ENCODE measurements at regions not wholly inside any gene's neighbourhood (a gene's known extent, or its start where the extent isn't known, plus 50 kb on each side); places are given as distances from the start of the nearest gene placed in this dataset.

DNA sequence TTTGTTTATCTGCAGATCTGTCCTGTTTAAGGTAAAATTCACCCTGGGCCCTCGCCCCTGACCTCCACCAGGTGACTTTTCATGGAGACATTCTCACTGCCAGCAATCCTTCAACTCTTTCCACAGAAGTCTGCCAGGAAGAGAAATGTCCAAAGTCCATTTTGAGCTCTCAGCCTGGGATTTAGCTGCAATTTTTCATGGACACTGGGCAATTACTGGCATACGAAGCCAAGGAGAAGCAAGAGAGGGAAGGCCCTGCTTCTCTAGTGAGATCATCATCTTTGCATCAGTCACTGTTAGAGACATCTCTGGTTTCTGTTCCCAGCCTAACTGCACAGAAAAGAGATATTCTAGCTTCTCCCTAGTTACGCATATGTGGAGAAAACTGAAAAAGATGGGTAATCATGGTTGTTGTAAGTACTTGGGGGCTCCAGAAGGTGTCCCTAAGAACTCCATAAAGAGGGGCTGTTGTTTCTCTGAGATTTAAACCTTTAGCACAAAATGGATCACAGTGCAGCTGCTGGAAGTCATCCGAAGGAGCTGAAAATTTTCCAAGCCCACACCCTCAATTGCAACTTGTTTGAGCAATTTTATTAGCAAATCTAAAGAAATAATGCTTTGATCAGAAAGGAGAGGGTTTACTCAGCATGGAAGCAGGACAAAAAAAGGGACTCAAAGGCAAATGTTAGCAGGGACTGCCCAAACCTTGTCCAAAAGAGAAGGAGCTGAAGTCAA lies 168.9 kb downstream of the SNX10 start (continued):
- TF ChIP-seq, protein P1, sequence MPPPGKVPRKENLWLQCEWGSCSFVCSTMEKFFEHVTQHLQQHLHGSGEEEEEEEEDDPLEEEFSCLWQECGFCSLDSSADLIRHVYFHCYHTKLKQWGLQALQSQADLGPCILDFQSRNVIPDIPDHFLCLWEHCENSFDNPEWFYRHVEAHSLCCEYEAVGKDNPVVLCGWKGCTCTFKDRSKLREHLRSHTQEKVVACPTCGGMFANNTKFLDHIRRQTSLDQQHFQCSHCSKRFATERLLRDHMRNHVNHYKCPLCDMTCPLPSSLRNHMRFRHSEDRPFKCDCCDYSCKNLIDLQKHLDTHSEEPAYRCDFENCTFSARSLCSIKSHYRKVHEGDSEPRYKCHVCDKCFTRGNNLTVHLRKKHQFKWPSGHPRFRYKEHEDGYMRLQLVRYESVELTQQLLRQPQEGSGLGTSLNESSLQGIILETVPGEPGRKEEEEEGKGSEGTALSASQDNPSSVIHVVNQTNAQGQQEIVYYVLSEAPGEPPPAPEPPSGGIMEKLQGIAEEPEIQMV (tag; conservative IDR thresholded peaks at IDR 0.05; ENCODE audit: low read depth) = no peak

DNA sequence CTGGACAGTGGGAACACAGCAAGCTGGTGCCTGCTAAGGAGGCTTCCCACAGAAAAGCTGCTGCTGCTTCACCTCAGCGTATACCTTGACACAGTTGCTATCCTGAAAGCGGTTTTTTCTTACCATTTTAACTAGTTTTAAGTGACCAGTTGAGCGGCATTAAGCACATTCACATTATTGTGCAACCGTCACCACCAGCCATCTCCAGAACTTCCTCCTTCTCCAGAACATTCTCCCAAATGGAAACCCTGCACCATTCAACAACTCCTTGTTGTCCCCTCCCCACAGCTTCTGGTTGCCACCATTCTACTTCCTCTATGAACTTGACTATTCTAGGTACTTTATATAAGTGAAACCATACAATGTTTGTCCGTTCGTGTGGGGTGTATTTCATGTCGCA lies 169.9 kb downstream of the SNX10 start:
- Histone ChIP-seq H3K27me3 (ENCODE audit: control insufficient read depth in 2 of 2, insufficient read depth in 2 of 2, low read length in 2 of 2) (peaks cover 36 to 47% of the 10 kb centered on the region in 2 experiments), H3K9me1 (ENCODE audit: control insufficient read depth, insufficient read depth, low read length) (no peaks in the 10 kb centered on the region), H3K9me3 (replicated peaks; ENCODE audit: control insufficient read depth, insufficient read depth, low read depth, low read length) (no peaks in the 10 kb centered on the region), H3K36me3 (ENCODE audit: control insufficient read depth, insufficient read depth, low read length) (no peaks in the 10 kb centered on the region), H3K79me2 (ENCODE audit: control insufficient read depth, insufficient read depth, low read length) (no peaks in the 10 kb centered on the region), H3K4me1 (replicated peaks in 1 of 2; ENCODE audit: control insufficient read depth in 2 of 2, insufficient read depth in 2 of 2, low read length in 2 of 2) (no peaks in the 10 kb centered on the region), H3K9ac (ENCODE audit: insufficient read depth in 1 of 2, low read depth in 2 of 2, low read length in 2 of 2) (no peak overlapping the region), H3K27ac (ENCODE audit: extremely low read depth, low read depth, low read length) (no peak overlapping the region), H3K4me2 (ENCODE audit: insufficient read depth, low read length) (no peak overlapping the region), H4K20me1 (replicated peaks; ENCODE audit: control insufficient read depth, insufficient read depth, low read length) (no peaks in the 10 kb centered on the region), H3K4me3 (no peak overlapping the region), H2AFZ (ENCODE audit: low read depth, low read length) (no peak overlapping the region)
- ATAC-seq = no peak
- no TSS peak for BruUV-seq (replicated peaks)
- ChIA-PET CTCF (ENCODE audit: low intra/inter-chr PET ratio) (no interaction called here), POLR2A (interaction anchor here (1.9 kb wide), 1 partner anchor 9 kb away, joined by 6 read pairs; no protein-coding TSS in a partner anchor)
- DNase-seq (ENCODE audit: extremely low read depth in 1 of 4, low spot score in 3 of 4) = no peak
- intact Hi-C loops (cut with micrococcal nuclease) = no loop called here
- FAIRE-seq = no peak
- in situ Hi-C loops (cut with MboI) = no loop called here
- WGBS (ENCODE audit: insufficient coverage, low coverage, missing lambda C conversion rate) = 2% methylated on average over 7 of the region's 7 CpGs
- TF ChIP-seq ZNF830 (CRISPR knock-in tag; IDR thresholded peaks at IDR 0.05) (no peak), CEBPB (tag; IDR thresholded peaks at IDR 0.05) (peak; percentile 78), RREB1 (CRISPR knock-in tag; IDR thresholded peaks at IDR 0.05) (no peak), ELF2 (CRISPR knock-in tag; IDR thresholded peaks at IDR 0.05) (no peak), ZNF175 (CRISPR knock-in tag; IDR thresholded peaks at IDR 0.05; ENCODE audit: low read depth) (no peak), E2F3 (CRISPR knock-in tag; IDR thresholded peaks at IDR 0.05) (no peak), PHTF2 (CRISPR knock-in tag; IDR thresholded peaks at IDR 0.05) (no peak), CHD1 (IDR thresholded peaks at IDR 0.05; ENCODE audit: low read length) (no peak)
- TF ChIP-seq, protein P2, sequence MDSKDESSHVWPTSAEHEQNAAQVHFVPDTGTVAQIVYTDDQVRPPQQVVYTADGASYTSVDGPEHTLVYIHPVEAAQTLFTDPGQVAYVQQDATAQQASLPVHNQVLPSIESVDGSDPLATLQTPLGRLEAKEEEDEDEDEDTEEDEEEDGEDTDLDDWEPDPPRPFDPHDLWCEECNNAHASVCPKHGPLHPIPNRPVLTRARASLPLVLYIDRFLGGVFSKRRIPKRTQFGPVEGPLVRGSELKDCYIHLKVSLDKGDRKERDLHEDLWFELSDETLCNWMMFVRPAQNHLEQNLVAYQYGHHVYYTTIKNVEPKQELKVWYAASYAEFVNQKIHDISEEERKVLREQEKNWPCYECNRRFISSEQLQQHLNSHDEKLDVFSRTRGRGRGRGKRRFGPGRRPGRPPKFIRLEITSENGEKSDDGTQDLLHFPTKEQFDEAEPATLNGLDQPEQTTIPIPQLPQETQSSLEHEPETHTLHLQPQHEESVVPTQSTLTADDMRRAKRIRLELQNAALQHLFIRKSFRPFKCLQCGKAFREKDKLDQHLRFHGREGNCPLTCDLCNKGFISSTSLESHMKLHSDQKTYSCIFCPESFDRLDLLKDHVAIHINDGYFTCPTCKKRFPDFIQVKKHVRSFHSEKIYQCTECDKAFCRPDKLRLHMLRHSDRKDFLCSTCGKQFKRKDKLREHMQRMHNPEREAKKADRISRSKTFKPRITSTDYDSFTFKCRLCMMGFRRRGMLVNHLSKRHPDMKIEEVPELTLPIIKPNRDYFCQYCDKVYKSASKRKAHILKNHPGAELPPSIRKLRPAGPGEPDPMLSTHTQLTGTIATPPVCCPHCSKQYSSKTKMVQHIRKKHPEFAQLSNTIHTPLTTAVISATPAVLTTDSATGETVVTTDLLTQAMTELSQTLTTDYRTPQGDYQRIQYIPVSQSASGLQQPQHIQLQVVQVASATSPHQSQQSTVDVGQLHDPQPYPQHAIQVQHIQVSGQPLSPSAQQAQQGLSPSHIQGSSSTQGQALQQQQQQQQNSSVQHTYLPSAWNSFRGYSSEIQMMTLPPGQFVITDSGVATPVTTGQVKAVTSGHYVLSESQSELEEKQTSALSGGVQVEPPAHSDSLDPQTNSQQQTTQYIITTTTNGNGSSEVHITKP (IDR thresholded peaks at IDR 0.05; ENCODE audit: partially characterized antibody) = no peak

Measured in K562 (cell line).